COR-L47 (cell line): ENCODE measurements at regions not wholly inside any gene's neighbourhood (a gene's known extent, or its start where the extent isn't known, plus 50 kb on each side); places are given as distances from the start of the nearest gene placed in this dataset.

Source experiments
- DNase-seq: peaks from one replicate; lab custom pipeline; 2025; lab: John Stamatoyannopoulos, UW

- no peak for DNase-seq
Measured at GRCh38 chr2:217689053-217689452, 313.7 kb downstream of the TNS1 start.

- no peak for DNase-seq
Measured at GRCh38 chr2:217688494-217688893, 314.3 kb downstream of the TNS1 start.

GRCh38 chr2:217687771-217688170 lies 315.0 kb downstream of the TNS1 start:
- DNase-seq: no peak

- DNase-seq: no peak
Measured at GRCh38 chr2:217685255-217685605, 317.6 kb downstream of the TNS1 start.

GRCh38 chr2:217684431-217685254 lies 318.2 kb downstream of the TNS1 start:
- DNase-seq: no peak

- DNase-seq: no peak
Measured at GRCh38 chr2:217683106-217683870, 319.5 kb downstream of the TNS1 start.

- no peak for DNase-seq
Measured at GRCh38 chr2:217681791-217682190, 321.0 kb downstream of the TNS1 start.

GRCh38 chr2:217680381-217680780 lies 322.4 kb downstream of the TNS1 start:
- no peak for DNase-seq

GRCh38 chr2:217673627-217674026 lies 329.2 kb downstream of the TNS1 start:
- DNase-seq: no peak

GRCh38 chr2:217672472-217672871 lies 330.3 kb downstream of the TNS1 start:
- no peak for DNase-seq

- no peak for DNase-seq
Measured at GRCh38 chr2:217671871-217672270, 330.9 kb downstream of the TNS1 start.

- no peak for DNase-seq
Measured at GRCh38 chr2:217671075-217671474, 331.7 kb downstream of the TNS1 start.

GRCh38 chr2:217669831-217670230 lies 333.0 kb downstream of the TNS1 start:
- no peak for DNase-seq

GRCh38 chr2:217667512-217667911 lies 335.3 kb downstream of the TNS1 start:
- DNase-seq: no peak

GRCh38 chr2:217667035-217667434 lies 335.8 kb downstream of the TNS1 start:
- DNase-seq: no peak

GRCh38 chr2:217666338-217666737 lies 336.5 kb downstream of the TNS1 start:
- no peak for DNase-seq

- DNase-seq: no peak
Measured at GRCh38 chr2:217664761-217665160, 338.0 kb downstream of the TNS1 start.

- DNase-seq: no peak
Measured at GRCh38 chr2:217662984-217663602, 339.7 kb downstream of the TNS1 start.

GRCh38 chr2:217661378-217661777 lies 341.4 kb downstream of the TNS1 start:
- DNase-seq: no peak

- DNase-seq: no peak
Measured at GRCh38 chr2:217660423-217660822, 342.4 kb downstream of the TNS1 start.

GRCh38 chr2:217658806-217659205 lies 344.0 kb downstream of the TNS1 start:
- DNase-seq: no peak

GRCh38 chr2:217657252-217657651 lies 345.5 kb downstream of the TNS1 start:
- no peak for DNase-seq

GRCh38 chr2:217656316-217656715 lies 346.5 kb downstream of the TNS1 start:
- no peak for DNase-seq
